ENCODE measurements at regions not wholly inside any gene's neighbourhood (a gene's known extent, or its start where the extent isn't known, plus 50 kb on each side); places are given as distances from the start of the nearest gene placed in this dataset.

GRCh38 chr9:86721843-86722705 is 225.2 kb downstream of the GAS1 start:
- no peak for DNase-seq

- DNase-seq: no peak
Measured at GRCh38 chr9:86721226-86721781, 226.0 kb downstream of the GAS1 start.

GRCh38 chr9:86720639-86721225 is 226.6 kb downstream of the GAS1 start:
- DNase-seq: no peak

- DNase-seq: no peak
Measured at GRCh38 chr9:86718388-86719049, 228.8 kb downstream of the GAS1 start.

GRCh38 chr9:86716326-86716922 is 230.9 kb downstream of the GAS1 start:
- no peak for DNase-seq

- no peak for DNase-seq
Measured at GRCh38 chr9:86714999-86715398, 232.3 kb downstream of the GAS1 start.

- no peak for DNase-seq
Measured at GRCh38 chr9:86713970-86714369, 233.3 kb downstream of the GAS1 start.

GRCh38 chr9:86713470-86713869 is 233.8 kb downstream of the GAS1 start:
- no peak for DNase-seq

GRCh38 chr9:86708918-86709835 is 238.1 kb downstream of the GAS1 start:
- no peak for DNase-seq

GRCh38 chr9:86707932-86708510 is 239.3 kb downstream of the GAS1 start:
- DNase-seq: no peak

- DNase-seq: no peak
Measured at GRCh38 chr9:86706391-86706790, 240.9 kb downstream of the GAS1 start.

GRCh38 chr9:86705490-86705889 is 241.8 kb downstream of the GAS1 start:
- no peak for DNase-seq

GRCh38 chr9:86703346-86703745 is 244.0 kb downstream of the GAS1 start:
- DNase-seq: no peak

- no peak for DNase-seq
Measured at GRCh38 chr9:86700629-86701028, 246.7 kb downstream of the GAS1 start.

- no peak for DNase-seq
Measured at GRCh38 chr9:86697999-86698398, 249.3 kb downstream of the GAS1 start.

- DNase-seq: no peak
Measured at GRCh38 chr9:86697213-86697612, 250.1 kb downstream of the GAS1 start.

- no peak for DNase-seq
Measured at GRCh38 chr9:86695910-86696424, 251.3 kb downstream of the GAS1 start.

GRCh38 chr9:86690034-86690433 is 257.3 kb downstream of the GAS1 start:
- DNase-seq: no peak

GRCh38 chr9:86687788-86688187 is 259.5 kb downstream of the GAS1 start:
- no peak for DNase-seq

GRCh38 chr9:86685556-86685955 is 261.8 kb downstream of the GAS1 start:
- DNase-seq: no peak

GRCh38 chr9:86684148-86684547 is 263.2 kb downstream of the GAS1 start:
- no peak for DNase-seq

GRCh38 chr9:86682240-86682639 is 265.1 kb downstream of the GAS1 start:
- no peak for DNase-seq
